ENCODE measurements at regions not wholly inside any gene's neighbourhood (a gene's known extent, or its start where the extent isn't known, plus 50 kb on each side); places are given as distances from the start of the nearest gene placed in this dataset.

GRCh38 chr2:18066066-18066465 is 187.6 kb downstream of the KCNS3 start:
- TF ChIP-seq MEF2B (IDR thresholded peaks at IDR 0.05; ENCODE audit: partially characterized antibody, poor library complexity, severe bottlenecking) (no peak), ZBED1 (IDR thresholded peaks at IDR 0.05; ENCODE audit: borderline replicate concordance) (no peak), SIN3A (IDR thresholded peaks at IDR 0.05; ENCODE audit: low read depth, low read length) (no peak), MYB (IDR thresholded peaks at IDR 0.05; ENCODE audit: borderline replicate concordance, low read depth, low read length) (no peak), TAF1 (IDR thresholded peaks at IDR 0.05; ENCODE audit: borderline replicate concordance, low read depth, low read length) (no peak), HCFC1 (IDR thresholded peaks at IDR 0.05; ENCODE audit: low read length) (no peak), CBFB (IDR thresholded peaks at IDR 0.05; ENCODE audit: low read depth) (no peak), IKZF1 (conservative IDR thresholded peaks at IDR 0.05) (no peak), SPI1 (IDR thresholded peaks at IDR 0.05; ENCODE audit: borderline replicate concordance, insufficient read depth, low read depth, low read length) (no peak), TCF3 (IDR thresholded peaks at IDR 0.05; ENCODE audit: borderline replicate concordance, insufficient read depth, low read depth, low read length) (no peak), KDM1A (IDR thresholded peaks at IDR 0.05; ENCODE audit: borderline replicate concordance) (no peak), ZNF274 (IDR thresholded peaks at IDR 0.05; ENCODE audit: insufficient read depth, insufficient read length) (no peak), ESRRA (IDR thresholded peaks at IDR 0.05; ENCODE audit: low read length) (no peak), SUPT20H (IDR thresholded peaks at IDR 0.05; ENCODE audit: borderline replicate concordance, control insufficient read depth, low read depth, low read length) (no peak), POLR2A (IDR thresholded peaks at IDR 0.05; ENCODE audit: low read depth, low read length) (no peak)
- TF ChIP-seq, protein P1, sequence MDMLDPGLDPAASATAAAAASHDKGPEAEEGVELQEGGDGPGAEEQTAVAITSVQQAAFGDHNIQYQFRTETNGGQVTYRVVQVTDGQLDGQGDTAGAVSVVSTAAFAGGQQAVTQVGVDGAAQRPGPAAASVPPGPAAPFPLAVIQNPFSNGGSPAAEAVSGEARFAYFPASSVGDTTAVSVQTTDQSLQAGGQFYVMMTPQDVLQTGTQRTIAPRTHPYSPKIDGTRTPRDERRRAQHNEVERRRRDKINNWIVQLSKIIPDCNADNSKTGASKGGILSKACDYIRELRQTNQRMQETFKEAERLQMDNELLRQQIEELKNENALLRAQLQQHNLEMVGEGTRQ (IDR thresholded peaks at IDR 0.05; ENCODE audit: borderline replicate concordance, low read depth, low read length) = no peak
- TF ChIP-seq, protein P2, sequence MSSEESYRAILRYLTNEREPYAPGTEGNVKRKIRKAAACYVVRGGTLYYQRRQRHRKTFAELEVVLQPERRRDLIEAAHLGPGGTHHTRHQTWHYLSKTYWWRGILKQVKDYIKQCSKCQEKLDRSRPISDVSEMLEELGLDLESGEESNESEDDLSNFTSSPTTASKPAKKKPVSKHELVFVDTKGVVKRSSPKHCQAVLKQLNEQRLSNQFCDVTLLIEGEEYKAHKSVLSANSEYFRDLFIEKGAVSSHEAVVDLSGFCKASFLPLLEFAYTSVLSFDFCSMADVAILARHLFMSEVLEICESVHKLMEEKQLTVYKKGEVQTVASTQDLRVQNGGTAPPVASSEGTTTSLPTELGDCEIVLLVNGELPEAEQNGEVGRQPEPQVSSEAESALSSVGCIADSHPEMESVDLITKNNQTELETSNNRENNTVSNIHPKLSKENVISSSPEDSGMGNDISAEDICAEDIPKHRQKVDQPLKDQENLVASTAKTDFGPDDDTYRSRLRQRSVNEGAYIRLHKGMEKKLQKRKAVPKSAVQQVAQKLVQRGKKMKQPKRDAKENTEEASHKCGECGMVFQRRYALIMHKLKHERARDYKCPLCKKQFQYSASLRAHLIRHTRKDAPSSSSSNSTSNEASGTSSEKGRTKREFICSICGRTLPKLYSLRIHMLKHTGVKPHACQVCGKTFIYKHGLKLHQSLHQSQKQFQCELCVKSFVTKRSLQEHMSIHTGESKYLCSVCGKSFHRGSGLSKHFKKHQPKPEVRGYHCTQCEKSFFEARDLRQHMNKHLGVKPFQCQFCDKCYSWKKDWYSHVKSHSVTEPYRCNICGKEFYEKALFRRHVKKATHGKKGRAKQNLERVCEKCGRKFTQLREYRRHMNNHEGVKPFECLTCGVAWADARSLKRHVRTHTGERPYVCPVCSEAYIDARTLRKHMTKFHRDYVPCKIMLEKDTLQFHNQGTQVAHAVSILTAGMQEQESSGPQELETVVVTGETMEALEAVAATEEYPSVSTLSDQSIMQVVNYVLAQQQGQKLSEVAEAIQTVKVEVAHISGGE (CRISPR knock-in tag; IDR thresholded peaks at IDR 0.05) = no peak
- RAD21 ChIA-PET (ENCODE audit: unreplicated experiment) = no interaction called here
- no peaks in the 10 kb centered on the region for H3K79me2 ChIP-seq (ENCODE audit: control insufficient read depth, insufficient read depth, low read length)
- POLR2A ChIA-PET = no interaction called here
- H3K9ac ChIP-seq (ENCODE audit: control insufficient read depth, insufficient read depth, low read length) = no peak overlapping the region
- no peak overlapping the region for H3K4me2 ChIP-seq (ENCODE audit: control insufficient read depth, insufficient read depth)
- H2AFZ ChIP-seq (ENCODE audit: control insufficient read depth, low read depth, low read length) = no peak overlapping the region
- no peaks in the 10 kb centered on the region for H3K4me1 ChIP-seq (ENCODE audit: control insufficient read depth, insufficient read depth, low read length)
- no peak overlapping the region for H3K4me3 ChIP-seq
- H3K27me3 ChIP-seq (replicated peaks in 1 of 2; ENCODE audit: control insufficient read depth in 2 of 2, insufficient read depth in 2 of 2, low read length in 1 of 2) = 0 out of 4 replicates have a peak, but pooled peaks cover 0 to 1% of the 10 kb centered on the region in 2 experiments
- no peak overlapping the region for H3K27ac ChIP-seq (ENCODE audit: control insufficient read depth, insufficient read depth)
- no peaks in the 10 kb centered on the region for H3K36me3 ChIP-seq (ENCODE audit: control insufficient read depth in 2 of 2, insufficient read depth in 2 of 2, low read length in 1 of 2)
- no TSS peak for BruUV-seq (replicated peaks)
- SMC1A ChIA-PET (ENCODE audit: uncharacterized antibody, unreplicated experiment) = no interaction called here
- 4% methylated on average over 5 of the region's 5 CpGs for WGBS (ENCODE audit: insufficient coverage, insufficient replicate concordance, low lambda C conversion rate, missing lambda C conversion rate)
- H3K9me3 ChIP-seq (replicated peaks; ENCODE audit: control insufficient read depth, insufficient read depth, low read length) = no peaks in the 10 kb centered on the region
- intact Hi-C loops (cut with micrococcal nuclease; ENCODE audit: unreplicated experiment) (no loop called here), in situ Hi-C loops (cut with MboI) (no loop called here)
- FAIRE-seq (no peak), DNase-seq (ENCODE audit: low read depth, low spot score) (no peak), ATAC-seq (no peak)
- CTCF ChIA-PET = interaction anchor here (0.5 kb wide), 1 partner anchor 79 kb away, joined by 4 read pairs; no protein-coding TSS in a partner anchor
- no peaks in the 10 kb centered on the region for H4K20me1 ChIP-seq (ENCODE audit: control insufficient read depth, insufficient read depth)
